GM23338 (cell line): ENCODE measurements at regions not wholly inside any gene's neighbourhood (a gene's known extent, or its start where the extent isn't known, plus 50 kb on each side); places are given as distances from the start of the nearest gene placed in this dataset.

Experiments used
- CTCF ChIP-seq, 2 experiments: fragments of 200-600 bp in 1 of 2; sonication (generic) in 1 of 2; conservative IDR thresholded peaks; 2 replicates each; pipeline versions ENCODE4 v1.5.1 to v1.6.1; 2016 to 2017; ENCODE audit warnings: antibody characterized with exemption in 2 of 2, low read depth in 2 of 2, mild to moderate bottlenecking in 2 of 2, moderate library complexity in 1 of 2
- EZH2 ChIP-seq: fragments of 200-600 bp; sonication (generic); IDR thresholded peaks from one replicate; pipeline ENCODE4 v1.8.0; 2017; ENCODE audit warnings: antibody characterized with exemption, mild to moderate bottlenecking, low read depth; ENCODE audit not compliant: unreplicated experiment

DNA sequence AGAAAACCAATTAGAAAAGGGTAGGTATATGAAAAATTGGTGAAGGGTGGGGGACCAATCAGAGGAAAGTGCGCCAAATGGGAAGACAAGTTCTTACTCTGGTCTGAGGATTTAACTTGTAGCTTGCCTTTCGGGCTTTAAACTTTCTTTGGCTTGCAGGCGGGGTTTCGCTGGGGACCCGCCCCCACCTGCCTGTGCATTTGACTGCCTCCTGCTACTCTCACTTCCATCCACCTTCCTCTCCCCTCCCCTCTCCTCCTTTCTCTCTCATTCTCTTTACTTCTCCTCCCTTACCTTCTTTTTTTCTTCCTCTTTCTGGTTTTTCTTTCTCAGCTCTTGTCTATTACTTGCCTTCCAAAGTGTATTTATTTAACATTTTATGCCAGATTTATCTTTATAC is 278.8 kb downstream of the DNAJB9 start:
- no peak for TF ChIP-seq EZH2
- no peak for TF ChIP-seq CTCF (conservative IDR thresholded peaks at IDR 0.05; ENCODE audit: low read depth in 2 of 2)
